Choroid plexus epithelial cell (primary cell): ENCODE measurements at regions not wholly inside any gene's neighbourhood (a gene's known extent, or its start where the extent isn't known, plus 50 kb on each side); places are given as distances from the start of the nearest gene placed in this dataset.

Experiments used
- DNase-seq: peaks from one replicate; pipeline ENCODE4 v3.0.0-alpha.2; 2010; ENCODE audit warnings: low read depth
- H3K4me3 ChIP-seq: 2 replicates; pipeline ENCODE4 v1.5.1; 2011; ENCODE audit warnings: low read depth, mild to moderate bottlenecking, control low read depth, low read length, moderate library complexity
- CTCF ChIP-seq: conservative IDR thresholded peaks from 2 replicates; pipeline ENCODE4 v1.5.1; 2011; ENCODE audit warnings: low read depth, mild to moderate bottlenecking, control low read depth, inconsistent platforms, low read length, moderate library complexity

DNA sequence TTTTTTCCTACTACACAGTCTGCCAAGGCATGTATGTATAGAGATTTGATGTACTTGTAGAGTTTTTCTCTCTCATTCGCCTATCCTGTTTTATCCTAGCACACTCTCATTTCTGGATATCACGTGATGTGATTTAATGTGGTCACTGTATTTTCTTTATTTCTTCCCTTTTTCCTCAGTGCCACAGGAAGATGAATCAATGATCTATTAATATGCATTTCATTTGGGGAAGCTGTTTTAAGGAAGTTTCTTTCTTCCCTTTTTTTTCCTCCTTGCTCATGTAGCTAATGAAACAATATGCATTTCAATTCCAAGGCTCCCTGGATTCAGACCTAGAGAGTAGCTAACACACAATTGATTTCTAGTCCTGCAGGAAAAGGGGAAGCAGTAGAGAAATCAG is 506.3 kb upstream of the WWC1 start:
- no peak overlapping the region for H3K4me3 ChIP-seq

GRCh38 chr5:167785901-167786300 is 505.5 kb upstream of the WWC1 start:
- no peak for DNase-seq
- no peak for TF ChIP-seq CTCF
- H3K4me3 ChIP-seq = no peak overlapping the region

More for the DNA sequence above, 506.3 kb upstream of the WWC1 start:
- no peak for TF ChIP-seq CTCF
- no peak for DNase-seq

DNA sequence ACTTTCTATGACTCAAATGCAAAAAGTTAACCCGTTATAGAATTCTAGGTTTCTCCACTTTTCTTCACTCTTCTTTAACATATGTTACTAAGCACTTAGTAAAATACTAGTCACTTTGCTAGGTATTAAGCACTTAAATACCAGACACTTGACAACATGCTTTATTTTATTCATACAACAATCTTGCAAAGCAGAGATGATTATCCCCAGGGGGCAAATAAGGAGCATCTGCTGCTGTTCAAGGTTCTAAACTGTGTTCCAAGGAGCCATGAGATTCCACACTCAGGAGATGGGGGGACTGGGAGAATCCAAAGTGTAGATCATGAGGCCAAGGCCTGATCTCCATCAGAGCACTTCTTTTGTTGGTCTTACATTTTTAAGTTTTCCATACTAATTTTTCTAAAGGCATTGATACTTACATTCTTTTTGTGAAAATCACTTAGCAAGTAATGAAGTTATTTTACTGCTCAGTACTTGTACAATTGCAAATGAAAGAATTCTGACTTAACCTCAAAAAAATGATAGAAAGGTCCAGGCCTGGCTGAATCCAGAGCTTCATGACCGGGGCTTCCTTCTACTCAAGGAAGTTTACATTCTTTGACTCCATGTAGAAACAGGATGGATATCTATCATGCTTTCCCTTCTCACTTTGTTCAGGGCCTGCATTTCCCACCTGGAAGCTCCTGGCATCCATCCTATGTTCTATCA is 504.4 kb upstream of the WWC1 start:
- no peak overlapping the region for H3K4me3 ChIP-seq
- DNase-seq = no peak
- TF ChIP-seq CTCF = no peak

GRCh38 chr5:167790045-167790444 is 501.4 kb upstream of the WWC1 start:
- no peak overlapping the region for H3K4me3 ChIP-seq
- TF ChIP-seq CTCF = no peak
- DNase-seq = no peak

DNA sequence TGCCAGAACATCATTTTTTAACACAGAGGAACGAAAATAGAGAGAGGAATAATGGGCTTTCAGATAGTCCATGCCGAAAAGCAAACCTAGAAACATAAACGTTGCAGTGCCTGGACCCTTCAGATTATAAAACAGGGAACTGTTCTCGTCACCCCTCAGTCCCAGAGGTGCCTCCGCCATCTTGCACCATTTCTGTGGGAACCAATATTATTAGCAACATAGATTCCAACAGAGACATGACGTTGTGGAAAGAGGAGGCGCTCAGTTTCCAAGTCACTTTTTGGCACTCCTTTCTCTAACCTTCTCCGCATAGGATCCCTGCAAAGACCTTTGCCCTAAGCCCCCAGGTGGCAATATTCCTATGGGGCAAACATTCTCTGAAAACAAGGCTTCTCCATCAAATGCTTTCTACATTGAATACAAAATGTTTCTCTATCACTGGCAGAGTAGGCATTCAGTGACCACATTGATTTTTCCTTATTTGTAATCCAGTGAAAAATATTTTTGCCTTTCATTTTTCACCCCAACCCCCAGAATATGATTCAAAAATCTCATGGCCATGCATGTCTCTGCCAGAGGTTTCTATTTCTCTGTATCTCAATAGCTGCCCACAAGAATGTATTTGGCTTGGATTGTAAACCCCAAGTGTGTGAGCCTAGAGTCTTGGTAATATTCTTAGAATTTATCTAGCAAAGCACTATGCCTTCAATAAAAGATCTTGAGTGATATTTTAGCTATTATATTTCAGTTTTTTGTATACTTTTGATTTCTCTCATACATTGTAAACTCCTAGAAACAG is 500.8 kb upstream of the WWC1 start:
- no peak for TF ChIP-seq CTCF
- DNase-seq = peak; percentile 58
- no peak overlapping the region for H3K4me3 ChIP-seq

GRCh38 chr5:167792514-167792913 is 498.9 kb upstream of the WWC1 start:
- DNase-seq = no peak
- no peak overlapping the region for H3K4me3 ChIP-seq
- no peak for TF ChIP-seq CTCF
